Natural killer cell (primary cell): ENCODE measurements at regions not wholly inside any gene's neighbourhood (a gene's known extent, or its start where the extent isn't known, plus 50 kb on each side); places are given as distances from the start of the nearest gene placed in this dataset.

Source experiments
- ATAC-seq, 3 donors: fragments of 150-1000 bp in 2 of 3; fragments of 200-7000 bp in 1 of 3; cut with Tn5 transposase; 1 replicate in 1 of 3; 2 replicates in 2 of 3; pipeline ENCODE4 v1.10.0; 2021; ENCODE audit warnings: mild to moderate bottlenecking in 2 of 3, moderate library complexity in 2 of 3
- DNase-seq, 2 donors: peaks; one replicate each; pipeline versions ENCODE4 v3.0.0 to v3.0.0-alpha.2; 2013 to 2021; ENCODE audit warnings: mixed read lengths in 1 of 2
- H3K27ac ChIP-seq: one replicate; pipeline ENCODE4 v1.5.1; 2013; ENCODE audit warnings: mild to moderate bottlenecking, low read length
- H3K27me3 ChIP-seq: one replicate; pipeline ENCODE4 v1.6.1; 2013; ENCODE audit warnings: low read length; ENCODE audit not compliant: control insufficient read depth, insufficient read depth
- H3K36me3 ChIP-seq: one replicate; pipeline ENCODE4 v1.6.1; 2013; ENCODE audit warnings: low read length; ENCODE audit not compliant: control insufficient read depth, insufficient read depth
- H3K4me1 ChIP-seq: one replicate; pipeline ENCODE4 v1.6.1; 2013; ENCODE audit warnings: low read length; ENCODE audit not compliant: control insufficient read depth, insufficient read depth
- H3K4me3 ChIP-seq: one replicate; pipeline ENCODE4 v1.5.1; 2013; ENCODE audit warnings: low read length
- H3K9me3 ChIP-seq: one replicate; pipeline ENCODE4 v1.6.1; 2013; ENCODE audit warnings: low read length; ENCODE audit not compliant: control insufficient read depth, insufficient read depth
- H3K27ac Mint-ChIP-seq, 2 donors: one replicate each; pipeline ENCODE4 v1.8.0; 2022; ENCODE audit warnings: mild to moderate bottlenecking in 2 of 2, mixed read lengths in 2 of 2, moderate library complexity in 1 of 2
- H3K27me3 Mint-ChIP-seq, 2 donors: one replicate each; pipeline ENCODE4 v1.8.0; 2022; ENCODE audit warnings: low read depth in 2 of 2, mixed read lengths in 2 of 2
- H3K36me3 Mint-ChIP-seq: one replicate; pipeline ENCODE4 v1.8.0; 2022; ENCODE audit warnings: mixed read lengths
- H3K4me1 Mint-ChIP-seq, 2 donors: one replicate each; pipeline ENCODE4 v1.8.0; 2022; ENCODE audit warnings: mixed read lengths in 2 of 2
- H3K4me3 Mint-ChIP-seq: one replicate; pipeline ENCODE4 v1.8.0; 2022; ENCODE audit warnings: mild to moderate bottlenecking, moderate library complexity, mixed read lengths
- H3K9me3 Mint-ChIP-seq, 2 donors: one replicate each; pipeline ENCODE4 v1.8.0; 2022; ENCODE audit warnings: mixed read lengths in 2 of 2
- CTCF ChIP-seq: fragments of 200-600 bp; IDR thresholded peaks from one replicate; pipeline ENCODE4 v1.8.0; 2022; ENCODE audit warnings: antibody characterized with exemption
- WGBS: methylation state at CpG from one replicate; pipeline ENCODE4 v1.1.7; 2013; ENCODE audit warnings: missing lambda C conversion rate; ENCODE audit not compliant: insufficient coverage; 5-methylcytosine and 5-hydroxymethylcytosine counted together
- intact Hi-C: fragments of 100-400 bp; cut with micrococcal nuclease; formaldehyde crosslinking; loops from one replicate; pipeline ENCODE4 v1.14.2; 2022

DNA sequence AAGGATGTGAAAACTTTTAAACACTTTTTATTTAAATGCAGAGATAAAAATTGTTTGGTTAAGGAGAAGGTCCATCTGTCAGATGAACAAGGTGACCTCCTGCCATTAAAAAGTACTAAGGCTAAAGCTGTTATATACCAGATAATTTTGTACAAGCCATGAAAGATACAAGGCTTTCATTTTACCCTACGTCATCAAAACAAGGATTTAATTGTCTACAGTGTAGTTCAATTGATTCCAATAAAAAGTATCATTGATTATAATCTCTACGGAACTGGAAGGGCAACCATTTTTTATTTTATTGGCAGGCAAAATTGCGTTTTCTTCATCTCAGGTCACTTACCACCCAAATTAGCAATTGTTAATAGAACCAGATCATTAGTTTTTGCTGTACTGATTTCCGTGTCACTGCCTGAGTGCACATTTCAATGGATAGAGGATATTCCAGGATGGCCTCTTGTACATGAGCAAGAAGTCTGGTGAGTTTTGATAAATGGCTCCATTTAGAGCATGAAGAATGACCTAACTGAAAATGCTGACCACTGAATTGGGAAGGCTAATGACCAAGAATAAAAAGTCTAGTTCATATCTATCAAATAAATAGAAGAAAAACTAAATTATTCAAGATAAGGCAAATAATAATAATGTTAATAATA lies 564.9 kb downstream of the JRKL start:
- H3K9me3 Mint-ChIP-seq: peaks cover 0 to 14% of the 10 kb centered on the region in 2 donors
- no peaks in the 10 kb centered on the region for H3K27me3 ChIP-seq
- no peak overlapping the region for H3K27ac Mint-ChIP-seq
- H3K27ac ChIP-seq: no peak overlapping the region
- no peak for ATAC-seq
- H3K4me3 ChIP-seq: no peak overlapping the region
- no peak for DNase-seq
- no peaks in the 10 kb centered on the region for H3K4me1 Mint-ChIP-seq
- 92% methylated on average over 3 of the region's 4 CpGs for WGBS
- H3K9me3 ChIP-seq: no peaks in the 10 kb centered on the region
- intact Hi-C loops: no loop called here
- H3K27me3 Mint-ChIP-seq: no peaks in the 10 kb centered on the region
- H3K4me1 ChIP-seq: no peaks in the 10 kb centered on the region
- no peak for TF ChIP-seq CTCF
- no peaks in the 10 kb centered on the region for H3K36me3 ChIP-seq
- no peaks in the 10 kb centered on the region for H3K36me3 Mint-ChIP-seq
- no peak overlapping the region for H3K4me3 Mint-ChIP-seq

- no peak overlapping the region for H3K4me3 ChIP-seq
- no peak overlapping the region for H3K27ac ChIP-seq
- H3K9me3 Mint-ChIP-seq: peaks cover 0 to 9% of the 10 kb centered on the region in 2 donors
- H3K4me1 ChIP-seq: no peaks in the 10 kb centered on the region
- H3K27me3 Mint-ChIP-seq: no peaks in the 10 kb centered on the region
- no peaks in the 10 kb centered on the region for H3K4me1 Mint-ChIP-seq
- no peaks in the 10 kb centered on the region for H3K36me3 Mint-ChIP-seq
- intact Hi-C loops: no loop called here
- H3K27me3 ChIP-seq: no peaks in the 10 kb centered on the region
- TF ChIP-seq CTCF: no peak
- H3K4me3 Mint-ChIP-seq: no peak overlapping the region
- no peak for DNase-seq
- ATAC-seq: no peak
- 81% methylated on average over 2 of the region's 2 CpGs for WGBS
- peaks cover 10% of the 10 kb centered on the region for H3K9me3 ChIP-seq
- H3K27ac Mint-ChIP-seq: no peak overlapping the region
- H3K36me3 ChIP-seq: no peaks in the 10 kb centered on the region
These were observed 570.7 kb downstream of the JRKL start for GRCh38 chr11:96960476-96960875.

DNA sequence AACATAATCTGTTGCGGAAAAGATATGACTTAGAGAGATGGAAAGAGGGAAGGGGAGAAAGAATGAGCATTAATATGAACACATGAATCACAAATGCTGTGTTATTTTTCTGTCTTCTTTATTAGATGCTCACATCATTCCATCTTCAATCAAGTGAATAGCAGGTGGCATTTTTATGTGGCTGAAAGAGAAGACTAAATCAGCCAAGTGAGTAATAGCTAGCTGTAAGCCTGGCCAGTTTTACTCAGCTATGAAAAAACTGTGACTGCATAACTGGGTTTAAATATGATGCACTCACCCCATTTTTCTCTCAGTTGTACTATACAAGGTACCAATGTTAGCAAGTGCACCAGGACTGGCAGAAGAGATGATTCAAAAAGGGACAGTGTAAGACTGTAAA lies 571.1 kb downstream of the JRKL start:
- WGBS: 100% methylated on average over 1 of the region's 1 CpG
- ATAC-seq: no peak
- H3K27ac ChIP-seq: no peak overlapping the region
- no peaks in the 10 kb centered on the region for H3K4me1 ChIP-seq
- Mint-ChIP-seq H3K27ac (no peak overlapping the region), H3K4me3 (no peak overlapping the region), H3K4me1 (no peaks in the 10 kb centered on the region), H3K36me3 (no peaks in the 10 kb centered on the region), H3K27me3 (no peaks in the 10 kb centered on the region), H3K9me3 (peaks cover under 1 to 8% of the 10 kb centered on the region in 2 donors)
- no peaks in the 10 kb centered on the region for H3K27me3 ChIP-seq
- H3K4me3 ChIP-seq: no peak overlapping the region
- peaks cover 10% of the 10 kb centered on the region for H3K9me3 ChIP-seq
- H3K36me3 ChIP-seq: no peaks in the 10 kb centered on the region
- intact Hi-C loops: no loop called here
- TF ChIP-seq CTCF: no peak
- DNase-seq: no peak

- Histone ChIP-seq H3K36me3 (no peaks in the 10 kb centered on the region), H3K27me3 (no peaks in the 10 kb centered on the region), H3K9me3 (peaks cover 10% of the 10 kb centered on the region), H3K4me3 (no peak overlapping the region), H3K4me1 (no peaks in the 10 kb centered on the region), H3K27ac (no peak overlapping the region)
- ATAC-seq (no peak), DNase-seq (no peak)
- no peak overlapping the region for H3K4me3 Mint-ChIP-seq
- H3K9me3 Mint-ChIP-seq: peaks cover 5 to 10% of the 10 kb centered on the region in 2 donors
- intact Hi-C loops: no loop called here
- no peak overlapping the region for H3K27ac Mint-ChIP-seq
- 70% methylated on average over 4 of the region's 4 CpGs for WGBS
- no peaks in the 10 kb centered on the region for H3K4me1 Mint-ChIP-seq
- no peaks in the 10 kb centered on the region for H3K27me3 Mint-ChIP-seq
- no peaks in the 10 kb centered on the region for H3K36me3 Mint-ChIP-seq
- TF ChIP-seq CTCF: no peak
These were observed 572.1 kb downstream of the JRKL start for GRCh38 chr11:96961931-96962330.
